OCI-LY7 (cell line): ENCODE measurements at regions not wholly inside any gene's neighbourhood (a gene's known extent, or its start where the extent isn't known, plus 50 kb on each side); places are given as distances from the start of the nearest gene placed in this dataset.

Source experiments
- CTCF ChIP-seq: fragments of 200-600 bp; sonication (generic); conservative IDR thresholded peaks from 2 replicates; pipeline ENCODE4 v1.5.1; 2014; ENCODE audit warnings: mild to moderate bottlenecking, antibody characterized with exemption, low read length, moderate library complexity, mixed read lengths
- EZH2phosphoT487 ChIP-seq: fragments of 200-600 bp; sonication (generic); IDR thresholded peaks from 2 replicates; pipeline ENCODE4 v1.6.1; 2018; ENCODE audit warnings: low read depth, borderline replicate concordance, mild to moderate bottlenecking, mixed run types, antibody characterized with exemption, low read length, moderate library complexity, mixed read lengths

- TF ChIP-seq CTCF (no peak), EZH2phosphoT487 (no peak)
Measured at GRCh38 chr3:82834098-82834497, 1072.7 kb upstream of the GBE1 start.
